GM18909 (cell line): ENCODE measurements at regions not wholly inside any gene's neighbourhood (a gene's known extent, or its start where the extent isn't known, plus 50 kb on each side); places are given as distances from the start of the nearest gene placed in this dataset.
"Not testable (repeated sequence)": the region's sequence is repeated elsewhere in the genome, so short reads cannot be mapped to it uniquely, and the experiment has no call there.

Experiments
- ATAC-seq: cut with Tn5 transposase; IDR thresholded peaks from one replicate; pipeline ENCODE4 v1.9.1; 2021; ENCODE audit warnings: mild to moderate bottlenecking; ENCODE audit not compliant: unreplicated experiment, poor library complexity

- not testable (repeated sequence) for ATAC-seq
Observed at GRCh38 chr2:175777337-175777736, 224.7 kb downstream of the LNPK start.

DNA sequence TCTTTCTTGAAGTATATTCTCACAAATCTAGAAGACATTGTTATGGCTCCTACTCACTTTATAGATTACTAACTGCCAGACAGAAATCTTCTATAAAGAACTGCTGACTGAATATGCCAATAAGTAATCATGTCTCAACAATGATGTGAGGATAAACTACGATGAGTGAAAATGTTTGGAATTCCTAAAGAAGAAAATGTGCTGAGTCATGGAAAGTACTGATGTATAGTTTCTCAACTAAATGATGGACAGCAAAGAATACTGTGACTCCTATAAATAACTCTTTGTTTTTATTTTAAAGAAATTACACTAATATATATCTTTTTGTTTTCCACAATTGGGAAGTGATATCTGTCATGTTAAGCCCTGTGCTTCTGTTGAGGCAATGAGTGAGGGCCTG lies 232.9 kb downstream of the LNPK start:
- no peak for ATAC-seq

DNA sequence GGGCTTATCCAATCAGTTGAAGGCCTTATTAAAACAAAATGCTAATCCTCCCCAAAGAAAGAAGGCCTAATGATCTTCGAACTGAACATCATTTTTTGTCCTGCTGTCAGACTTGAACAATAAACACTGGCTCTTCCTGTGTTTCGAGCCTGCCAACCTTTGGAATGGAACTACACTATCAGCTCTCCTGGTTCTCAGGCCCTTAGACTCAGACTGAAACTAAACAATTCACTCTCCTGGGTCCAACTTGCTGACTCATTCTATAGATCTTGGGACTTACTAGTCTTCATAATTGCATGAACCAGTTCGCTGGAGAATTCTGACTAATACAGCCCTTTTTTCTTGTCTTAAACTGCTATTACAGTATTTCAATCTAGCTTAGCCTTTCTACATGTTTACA lies 235.2 kb downstream of the LNPK start:
- no peak for ATAC-seq

GRCh38 chr2:175755656-175756386 lies 246.2 kb downstream of the LNPK start:
- ATAC-seq, result no peak

- no peak for ATAC-seq
Observed at GRCh38 chr2:175755169-175755568, 246.9 kb downstream of the LNPK start.

GRCh38 chr2:175750195-175750594 lies 251.9 kb downstream of the LNPK start:
- no peak for ATAC-seq

DNA sequence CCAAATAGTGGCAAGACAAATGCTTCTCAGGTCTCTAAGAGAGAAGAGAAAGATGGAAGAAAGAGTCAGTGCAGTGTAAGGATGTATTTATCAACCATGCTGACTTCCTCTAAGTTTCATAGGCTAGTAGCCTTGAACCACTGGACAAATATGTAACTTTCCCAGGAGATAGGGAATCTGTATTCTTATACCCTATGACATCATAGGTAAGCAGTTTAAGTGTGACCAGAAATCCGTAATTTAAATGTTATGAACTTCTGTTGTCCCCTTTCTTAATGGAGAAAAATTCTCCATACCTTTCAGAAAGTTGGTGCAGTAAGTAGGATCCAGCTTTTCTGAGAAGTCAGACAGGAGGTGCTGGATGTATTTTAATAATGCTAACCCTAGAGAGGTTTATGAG lies 256.2 kb downstream of the LNPK start:
- ATAC-seq, result no peak

DNA sequence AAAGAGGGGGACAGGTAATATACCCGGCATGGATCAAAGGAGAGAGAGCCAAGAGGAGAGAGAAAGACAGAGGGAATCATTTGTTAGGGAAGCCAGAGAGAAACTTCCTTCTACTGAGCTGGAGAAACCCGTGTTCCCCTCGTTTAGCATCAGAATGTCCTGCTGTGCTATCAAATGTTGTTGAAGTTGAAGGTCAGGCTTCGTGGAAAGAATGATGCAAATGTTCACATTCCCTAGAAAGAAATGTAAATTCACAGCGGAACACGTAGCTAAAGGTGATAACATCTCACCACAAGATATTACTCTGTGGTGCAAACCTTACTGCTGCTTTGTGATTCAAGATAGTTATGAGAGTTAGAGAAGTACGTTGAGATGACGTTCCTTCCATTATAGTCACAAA lies 258.1 kb downstream of the LNPK start:
- no peak for ATAC-seq

GRCh38 chr2:175743011-175743410 lies 259.1 kb downstream of the LNPK start:
- ATAC-seq, result no peak

DNA sequence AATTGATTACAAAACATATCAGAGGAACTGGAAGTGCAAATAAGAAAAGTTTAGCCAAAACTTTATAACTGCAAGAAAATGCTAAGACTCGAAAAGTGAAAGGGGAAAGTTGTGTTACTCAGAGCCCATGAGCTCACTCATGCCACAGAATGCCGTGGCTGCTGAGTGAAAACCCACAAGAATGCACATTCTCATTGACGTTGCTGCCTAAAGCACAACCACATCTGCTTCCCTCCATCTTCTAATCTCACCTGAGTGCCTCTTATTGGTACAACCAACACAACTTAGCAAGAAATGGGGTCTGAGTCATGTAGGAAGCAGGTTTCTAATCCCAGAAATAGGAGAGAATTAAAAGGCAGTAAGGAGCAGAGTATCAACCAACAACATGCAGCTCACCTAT lies 259.7 kb downstream of the LNPK start:
- no peak for ATAC-seq

- ATAC-seq, result no peak
Observed at GRCh38 chr2:175741164-175741563, 260.9 kb downstream of the LNPK start.

GRCh38 chr2:175737722-175738361 lies 264.2 kb downstream of the LNPK start:
- ATAC-seq, result no peak

DNA sequence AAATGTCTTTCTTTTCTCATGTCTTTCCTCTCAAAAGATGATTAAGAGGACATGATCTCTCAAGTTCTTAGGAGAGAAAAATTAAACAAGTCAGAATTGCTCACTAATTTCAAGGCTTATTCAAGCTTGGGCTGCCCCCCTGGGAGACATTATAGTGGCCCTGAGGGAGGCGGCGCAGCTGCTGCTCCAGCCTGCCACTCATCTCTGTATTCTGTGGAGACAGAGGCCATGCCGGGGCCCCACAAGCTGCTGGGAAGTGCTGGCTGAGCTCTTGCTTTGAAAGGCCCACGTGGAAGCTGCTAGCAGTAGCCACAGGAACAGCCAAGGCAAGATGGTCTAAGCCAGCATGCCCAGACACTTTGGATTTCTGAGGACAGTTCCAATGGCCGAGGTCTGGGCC lies 267.4 kb downstream of the LNPK start:
- no peak for ATAC-seq

DNA sequence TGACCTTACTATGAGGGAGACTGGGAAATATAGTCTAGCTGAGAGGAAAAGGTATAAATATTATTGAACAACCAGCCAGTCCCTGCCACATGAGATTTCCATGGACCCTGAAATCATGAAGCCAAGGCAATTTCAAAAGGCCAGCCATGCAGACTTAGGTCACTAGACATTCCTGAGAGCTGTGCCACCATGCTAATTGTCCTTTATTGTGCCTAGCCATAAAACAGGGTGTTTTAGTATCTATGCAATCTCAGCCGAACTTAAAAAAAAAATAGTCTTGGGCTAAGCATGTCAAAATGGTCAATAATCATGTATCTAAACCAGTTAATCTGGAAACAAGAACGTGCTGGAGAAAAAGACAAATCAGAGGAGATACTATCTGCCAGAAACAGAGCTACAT lies 269.5 kb downstream of the LNPK start:
- no peak for ATAC-seq

DNA sequence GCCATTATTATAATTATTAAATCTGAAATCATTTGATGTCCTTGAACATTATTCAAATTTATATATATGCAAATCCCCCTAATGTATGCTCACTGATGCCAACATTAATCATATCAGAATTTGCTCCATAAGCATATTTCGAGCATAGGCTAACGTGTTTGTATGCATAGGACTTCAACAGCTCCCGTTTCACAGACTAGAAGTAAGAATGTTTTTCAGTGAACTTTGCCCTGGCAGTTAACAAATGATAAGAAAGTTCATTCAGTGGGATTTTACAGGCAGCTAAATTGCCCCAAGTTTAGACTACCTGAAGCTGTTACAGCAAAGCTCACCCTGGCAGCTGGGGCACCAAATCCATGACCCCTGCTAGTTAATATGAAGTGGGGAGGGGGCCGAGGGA lies 272.0 kb downstream of the LNPK start:
- no peak for ATAC-seq

DNA sequence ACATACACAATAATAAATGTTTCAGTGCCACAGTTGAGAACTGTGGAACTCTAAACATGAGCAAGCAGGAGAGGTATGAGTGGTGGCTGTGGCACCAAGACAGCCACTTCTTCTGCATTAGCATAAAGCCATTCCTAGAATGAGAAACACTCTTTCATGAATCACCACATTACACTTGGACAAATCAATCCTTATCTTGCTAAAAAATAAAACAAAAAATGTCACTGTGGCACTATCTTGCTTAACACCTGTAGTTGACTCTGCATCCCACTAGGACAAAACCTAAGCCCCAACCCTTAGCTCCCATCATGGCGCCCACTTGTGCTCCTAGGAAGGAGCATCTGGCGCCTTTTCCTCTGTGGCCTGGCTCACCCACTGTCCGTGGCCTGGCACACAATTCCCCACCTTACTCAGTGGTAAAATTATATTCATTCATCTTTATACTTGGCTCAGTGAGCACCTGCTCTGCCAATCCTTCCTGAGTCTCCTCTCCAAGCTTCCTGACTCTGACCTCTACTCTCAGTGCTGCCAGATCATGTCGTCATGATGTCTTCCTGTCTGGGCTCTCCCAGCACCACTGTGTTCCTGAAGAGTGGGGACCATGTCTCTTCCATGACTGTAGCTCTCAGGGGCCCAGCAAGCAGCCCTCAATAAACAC lies 272.9 kb downstream of the LNPK start:
- ATAC-seq, result no peak

GRCh38 chr2:175728032-175728431 lies 274.0 kb downstream of the LNPK start:
- ATAC-seq, result no peak

DNA sequence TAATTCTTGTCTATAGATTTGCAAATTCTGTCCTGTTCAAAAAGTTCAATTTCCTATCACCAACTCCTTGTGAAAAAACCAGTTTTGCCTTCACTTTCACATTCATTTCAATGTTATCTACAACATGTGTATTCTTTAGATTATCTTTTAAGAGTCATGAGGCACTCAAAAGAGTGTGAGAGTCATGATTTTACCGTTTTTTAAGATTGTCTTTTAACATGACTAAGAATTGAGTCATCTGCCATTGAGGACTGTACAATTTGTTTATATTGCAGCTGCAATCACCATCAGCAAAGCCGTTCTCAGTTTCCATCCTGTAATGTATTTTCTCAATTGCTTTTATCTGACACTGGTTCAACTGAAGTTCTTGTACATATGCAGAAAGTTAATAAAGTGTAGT lies 275.8 kb downstream of the LNPK start:
- no peak for ATAC-seq

GRCh38 chr2:175709248-175709647 lies 292.8 kb downstream of the LNPK start:
- no peak for ATAC-seq

DNA sequence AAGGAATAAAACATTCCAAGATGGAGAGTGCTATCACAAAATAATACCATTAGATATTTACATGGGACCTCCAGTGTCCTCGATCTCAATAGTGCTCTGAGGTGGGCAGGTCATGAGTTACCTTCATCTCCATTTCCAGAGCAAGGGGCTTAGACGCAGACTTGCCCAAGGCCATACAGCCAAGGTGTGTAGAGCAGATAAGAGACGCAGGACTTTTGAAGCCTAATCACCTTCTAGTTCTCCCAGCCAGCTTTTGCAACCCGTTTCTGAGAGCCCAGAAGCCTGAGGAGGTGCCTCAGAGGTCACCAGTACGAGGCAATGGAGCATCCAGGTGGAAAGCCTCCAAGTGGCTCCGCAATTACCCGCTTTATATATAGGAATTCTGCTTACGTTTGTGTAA lies 294.7 kb downstream of the LNPK start:
- ATAC-seq, result no peak

DNA sequence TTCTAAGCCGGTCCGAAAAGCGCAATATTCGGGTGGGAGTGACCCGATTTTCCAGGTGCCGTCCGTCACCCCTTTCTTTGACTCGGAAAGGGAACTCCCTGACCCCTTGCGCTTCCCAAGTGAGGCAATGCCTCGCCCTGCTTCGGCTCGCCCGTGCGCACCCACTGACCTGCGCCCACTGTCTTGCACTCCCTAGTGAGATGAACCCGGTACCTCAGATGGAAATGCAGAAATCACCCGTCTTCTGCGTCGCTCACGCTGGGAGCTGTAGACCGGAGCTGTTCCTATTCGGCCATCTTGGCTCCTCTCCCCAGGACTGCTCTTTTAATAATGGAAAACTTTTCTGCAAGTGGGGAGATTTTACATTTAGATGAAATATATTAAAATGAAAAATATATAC lies 297.5 kb downstream of the LNPK start:
- ATAC-seq, result not testable (repeated sequence)

GRCh38 chr2:175698061-175698460 lies 304.0 kb downstream of the LNPK start:
- ATAC-seq, result no peak
